Hepatocyte (in vitro differentiated cells): ENCODE measurements at regions not wholly inside any gene's neighbourhood (a gene's known extent, or its start where the extent isn't known, plus 50 kb on each side); places are given as distances from the start of the nearest gene placed in this dataset.

Experiments used
- DNase-seq: peaks from one replicate; pipeline ENCODE4 v3.0.0-alpha.2; 2016; ENCODE audit warnings: low spot score
- H2AFZ ChIP-seq: fragments of 200-600 bp; sonication (generic); 2 replicates; pipeline ENCODE4 v1.6.0; 2016; ENCODE audit warnings: antibody characterized with exemption, mild to moderate bottlenecking
- H3K27ac ChIP-seq: fragments of 200-600 bp; sonication (generic); 2 replicates; pipeline ENCODE4 v1.5.1; 2016; ENCODE audit warnings: mild to moderate bottlenecking
- H3K27me3 ChIP-seq: fragments of 200-600 bp; sonication (generic); 2 replicates; pipeline ENCODE4 v1.6.1; 2016
- H3K36me3 ChIP-seq: fragments of 200-600 bp; sonication (generic); replicated peaks from 2 replicates; pipeline ENCODE4 v1.5.1; 2016; ENCODE audit warnings: low read depth; ENCODE audit not compliant: insufficient read depth
- H3K4me1 ChIP-seq: fragments of 200-600 bp; sonication (generic); 2 replicates; pipeline ENCODE4 v1.5.1; 2016; ENCODE audit warnings: mild to moderate bottlenecking, moderate library complexity; ENCODE audit not compliant: insufficient read depth
- H3K4me2 ChIP-seq: fragments of 200-600 bp; sonication (generic); 2 replicates; pipeline ENCODE4 v1.6.0; 2016
- H3K4me3 ChIP-seq: fragments of 200-600 bp; sonication (generic); 2 replicates; pipeline ENCODE4 v1.5.1; 2016; ENCODE audit warnings: mild to moderate bottlenecking
- H3K79me2 ChIP-seq: fragments of 200-600 bp; sonication (generic); 2 replicates; pipeline ENCODE4 v1.6.0; 2017; ENCODE audit warnings: mild to moderate bottlenecking
- H3K9me2 ChIP-seq: fragments of 200-600 bp; sonication (generic); replicated peaks from 2 replicates; pipeline ENCODE4 v1.6.0; 2017; ENCODE audit warnings: mild to moderate bottlenecking; ENCODE audit not compliant: insufficient read depth
- H3K9me3 ChIP-seq: fragments of 200-600 bp; sonication (generic); 2 replicates; pipeline ENCODE4 v1.5.1; 2016; ENCODE audit warnings: low read depth, mild to moderate bottlenecking
- H4K20me1 ChIP-seq: fragments of 200-600 bp; sonication (generic); 2 replicates; pipeline ENCODE4 v1.6.0; 2016; ENCODE audit warnings: mild to moderate bottlenecking; ENCODE audit not compliant: insufficient read depth, poor library complexity, severe bottlenecking
- EZH2 ChIP-seq: fragments of 200-600 bp; sonication (generic); IDR thresholded peaks from 2 replicates; pipeline ENCODE4 v1.6.1; 2016; ENCODE audit warnings: antibody characterized with exemption, mild to moderate bottlenecking, borderline replicate concordance
- EZH2phosphoT487 ChIP-seq: fragments of 200-600 bp; sonication (generic); IDR thresholded peaks from one replicate; pipeline ENCODE4 v1.6.1; 2018; ENCODE audit warnings: antibody characterized with exemption, mild to moderate bottlenecking, low read depth, moderate library complexity; ENCODE audit not compliant: unreplicated experiment, severe bottlenecking
- WGBS: methylation state at CpG from one replicate; pipeline ENCODE4 v1.1.6; 2016; ENCODE audit warnings: low lambda C conversion rate; ENCODE audit errors: missing lambda C conversion rate; 5-methylcytosine and 5-hydroxymethylcytosine counted together
- TF ChIP-seq, protein P1 (sequence below): fragments of 200-600 bp; sonication (generic); IDR thresholded peaks from 2 replicates; pipeline ENCODE4 v1.5.1; 2016; ENCODE audit warnings: antibody characterized with exemption, mild to moderate bottlenecking; ENCODE audit not compliant: poor library complexity

- Histone ChIP-seq H3K4me2 (no peak overlapping the region), H3K27ac (no peak overlapping the region), H2AFZ (no peak overlapping the region), H4K20me1 (no peaks in the 10 kb centered on the region), H3K9me2 (no peaks in the 10 kb centered on the region), H3K36me3 (no peaks in the 10 kb centered on the region), H3K27me3 (no peaks in the 10 kb centered on the region), H3K4me3 (no peak overlapping the region), H3K79me2 (no peaks in the 10 kb centered on the region), H3K4me1 (no peaks in the 10 kb centered on the region), H3K9me3 (no peaks in the 10 kb centered on the region)
- TF ChIP-seq EZH2phosphoT487 (no peak), EZH2 (no peak)
- TF ChIP-seq, protein P1, sequence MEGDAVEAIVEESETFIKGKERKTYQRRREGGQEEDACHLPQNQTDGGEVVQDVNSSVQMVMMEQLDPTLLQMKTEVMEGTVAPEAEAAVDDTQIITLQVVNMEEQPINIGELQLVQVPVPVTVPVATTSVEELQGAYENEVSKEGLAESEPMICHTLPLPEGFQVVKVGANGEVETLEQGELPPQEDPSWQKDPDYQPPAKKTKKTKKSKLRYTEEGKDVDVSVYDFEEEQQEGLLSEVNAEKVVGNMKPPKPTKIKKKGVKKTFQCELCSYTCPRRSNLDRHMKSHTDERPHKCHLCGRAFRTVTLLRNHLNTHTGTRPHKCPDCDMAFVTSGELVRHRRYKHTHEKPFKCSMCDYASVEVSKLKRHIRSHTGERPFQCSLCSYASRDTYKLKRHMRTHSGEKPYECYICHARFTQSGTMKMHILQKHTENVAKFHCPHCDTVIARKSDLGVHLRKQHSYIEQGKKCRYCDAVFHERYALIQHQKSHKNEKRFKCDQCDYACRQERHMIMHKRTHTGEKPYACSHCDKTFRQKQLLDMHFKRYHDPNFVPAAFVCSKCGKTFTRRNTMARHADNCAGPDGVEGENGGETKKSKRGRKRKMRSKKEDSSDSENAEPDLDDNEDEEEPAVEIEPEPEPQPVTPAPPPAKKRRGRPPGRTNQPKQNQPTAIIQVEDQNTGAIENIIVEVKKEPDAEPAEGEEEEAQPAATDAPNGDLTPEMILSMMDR = no peak
- DNase-seq = no peak
- WGBS = 85% methylated on average over 3 of the region's 3 CpGs
Measured at GRCh38 chr12:66984962-66985361, 284.2 kb upstream of the CAND1 start.

DNA sequence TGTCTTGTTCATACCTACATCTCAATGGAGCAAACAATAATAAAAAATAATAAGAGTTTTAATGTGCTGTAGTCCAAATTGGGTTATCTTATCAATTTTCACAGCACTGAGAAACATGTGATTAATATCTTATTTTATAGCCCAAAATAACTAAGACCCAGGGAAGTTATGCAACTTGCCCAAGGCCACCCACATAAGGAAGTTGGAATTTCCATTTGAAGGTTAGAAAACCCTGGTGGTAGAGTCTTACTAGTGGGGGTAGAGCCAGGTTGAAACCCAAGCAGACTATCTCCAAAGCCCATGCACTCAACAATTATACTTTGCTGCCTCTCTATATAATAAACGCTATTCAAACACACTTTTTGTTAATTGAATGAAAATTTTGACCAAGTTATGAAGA, 270.0 kb upstream of the CAND1 start:
- Histone ChIP-seq H3K79me2 (peaks cover 5% of the 10 kb centered on the region), H3K36me3 (no peaks in the 10 kb centered on the region), H3K9me2 (no peaks in the 10 kb centered on the region), H2AFZ (no peak overlapping the region), H3K4me3 (no peak overlapping the region), H4K20me1 (no peaks in the 10 kb centered on the region), H3K27ac (no peak overlapping the region), H3K9me3 (no peaks in the 10 kb centered on the region), H3K4me1 (no peaks in the 10 kb centered on the region), H3K4me2 (no peak overlapping the region), H3K27me3 (no peaks in the 10 kb centered on the region)
- 97% methylated on average over 1 of the region's 1 CpG for WGBS
- TF ChIP-seq, protein P1 = no peak
- TF ChIP-seq EZH2 = no peak
- no peak for DNase-seq

DNA sequence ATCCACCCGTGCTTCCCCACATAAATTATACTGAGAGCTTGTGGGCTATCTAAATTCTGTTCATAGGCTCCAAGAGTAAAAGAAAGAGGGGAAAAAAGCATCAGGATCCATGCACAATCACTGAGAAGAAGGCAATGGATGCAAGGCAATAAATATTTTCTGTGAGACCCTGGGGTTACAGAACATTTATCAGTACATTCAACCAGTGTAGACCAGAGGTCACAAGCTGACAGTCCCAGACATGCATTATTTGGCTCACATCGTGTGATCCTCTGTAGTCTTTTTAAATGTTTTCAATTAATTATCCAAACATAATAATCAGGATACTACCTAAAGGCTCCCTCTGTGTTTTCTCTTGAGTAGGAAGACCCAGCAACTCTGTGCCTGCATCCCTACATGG, 267.9 kb upstream of the CAND1 start:
- no peak overlapping the region for H3K27ac ChIP-seq
- no peak overlapping the region for H3K4me2 ChIP-seq
- TF ChIP-seq EZH2phosphoT487 = no peak
- no peak for TF ChIP-seq EZH2
- TF ChIP-seq, protein P1 = no peak
- 75% methylated on average over 2 of the region's 2 CpGs for WGBS
- no peak overlapping the region for H3K4me3 ChIP-seq
- DNase-seq = no peak
- H3K9me2 ChIP-seq = no peaks in the 10 kb centered on the region
- H3K79me2 ChIP-seq = peaks cover 8% of the 10 kb centered on the region
- H3K36me3 ChIP-seq = no peaks in the 10 kb centered on the region
- no peaks in the 10 kb centered on the region for H3K4me1 ChIP-seq
- no peaks in the 10 kb centered on the region for H3K27me3 ChIP-seq
- no peaks in the 10 kb centered on the region for H3K9me3 ChIP-seq
- no peak overlapping the region for H2AFZ ChIP-seq
- no peaks in the 10 kb centered on the region for H4K20me1 ChIP-seq

- no peak overlapping the region for H3K27ac ChIP-seq
- H4K20me1 ChIP-seq = no peaks in the 10 kb centered on the region
Measured at GRCh38 chr12:67002720-67003119, 266.4 kb upstream of the CAND1 start.

More at GRCh38 chr12:67002720-67003119, 266.4 kb upstream of the CAND1 start:
- no peak overlapping the region for H2AFZ ChIP-seq
- no peaks in the 10 kb centered on the region for H3K9me3 ChIP-seq
- H3K4me3 ChIP-seq = no peak overlapping the region
- WGBS = 77% methylated on average over 2 of the region's 2 CpGs
- TF ChIP-seq EZH2phosphoT487 (no peak), EZH2 (no peak)
- TF ChIP-seq, protein P1 = no peak
- no peaks in the 10 kb centered on the region for H3K9me2 ChIP-seq
- H3K4me1 ChIP-seq = no peaks in the 10 kb centered on the region
- no peaks in the 10 kb centered on the region for H3K27me3 ChIP-seq
- H3K4me2 ChIP-seq = no peak overlapping the region
- H3K79me2 ChIP-seq = peaks cover 10% of the 10 kb centered on the region
- DNase-seq = no peak
- H3K36me3 ChIP-seq = no peaks in the 10 kb centered on the region
